HK-2 (cell line): ENCODE measurements at regions not wholly inside any gene's neighbourhood (a gene's known extent, or its start where the extent isn't known, plus 50 kb on each side); places are given as distances from the start of the nearest gene placed in this dataset.
"Not testable (repeated sequence)": the region's sequence is repeated elsewhere in the genome, so short reads cannot be mapped to it uniquely, and the experiment has no call there.

Experiments used
- DNase-seq: peaks from one replicate; pipeline ENCODE4 v3.0.0-alpha.2; 2018; ENCODE audit not compliant: unreplicated experiment

DNA sequence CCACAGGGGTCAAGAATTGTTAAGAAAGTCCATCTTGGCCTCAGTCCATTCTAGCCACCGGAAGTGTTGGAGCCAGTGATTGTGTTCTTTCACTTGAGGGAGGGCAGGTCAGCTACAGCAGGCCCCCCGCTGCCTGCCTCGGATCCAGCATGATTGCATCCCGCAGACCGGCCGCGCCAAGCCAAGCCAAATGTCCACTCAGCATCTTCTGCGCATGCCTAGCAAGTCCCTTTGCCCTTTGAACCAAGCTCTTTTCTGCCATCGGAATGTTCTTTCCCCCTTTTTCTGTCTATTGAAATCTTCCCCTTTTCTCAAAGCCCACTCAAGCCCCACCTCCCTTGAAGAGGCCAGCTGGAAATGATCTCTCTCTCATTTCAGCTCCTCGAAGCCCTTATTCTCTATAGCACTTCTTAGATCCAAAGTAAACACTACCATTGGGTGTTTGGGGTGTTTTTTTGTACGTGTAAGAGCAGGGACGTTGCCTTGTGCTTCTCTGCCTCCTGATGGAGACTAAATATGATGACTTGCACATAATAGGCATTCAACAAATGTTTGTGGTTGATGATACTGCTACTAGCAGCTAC is 147.8 kb upstream of the BCOR start:
- no peak for DNase-seq

DNA sequence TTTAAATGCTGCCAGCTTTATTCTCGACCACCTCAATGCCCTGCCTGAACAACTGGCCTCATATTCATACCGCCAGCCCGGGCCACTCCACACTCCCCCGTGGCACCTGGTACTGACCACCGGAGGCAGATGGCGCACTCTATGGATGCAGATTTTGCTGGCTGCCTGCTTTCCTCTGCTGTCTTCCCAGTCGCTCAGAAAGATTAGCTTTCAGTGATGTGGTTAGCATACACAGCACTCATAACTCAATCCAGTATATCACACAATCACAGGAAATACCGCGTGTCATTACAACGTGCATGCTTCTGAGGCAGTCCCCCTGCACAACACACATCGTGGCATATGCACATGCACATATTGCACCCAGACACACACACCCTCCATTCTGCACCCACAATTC is 147.2 kb upstream of the BCOR start:
- DNase-seq, result no peak

DNA sequence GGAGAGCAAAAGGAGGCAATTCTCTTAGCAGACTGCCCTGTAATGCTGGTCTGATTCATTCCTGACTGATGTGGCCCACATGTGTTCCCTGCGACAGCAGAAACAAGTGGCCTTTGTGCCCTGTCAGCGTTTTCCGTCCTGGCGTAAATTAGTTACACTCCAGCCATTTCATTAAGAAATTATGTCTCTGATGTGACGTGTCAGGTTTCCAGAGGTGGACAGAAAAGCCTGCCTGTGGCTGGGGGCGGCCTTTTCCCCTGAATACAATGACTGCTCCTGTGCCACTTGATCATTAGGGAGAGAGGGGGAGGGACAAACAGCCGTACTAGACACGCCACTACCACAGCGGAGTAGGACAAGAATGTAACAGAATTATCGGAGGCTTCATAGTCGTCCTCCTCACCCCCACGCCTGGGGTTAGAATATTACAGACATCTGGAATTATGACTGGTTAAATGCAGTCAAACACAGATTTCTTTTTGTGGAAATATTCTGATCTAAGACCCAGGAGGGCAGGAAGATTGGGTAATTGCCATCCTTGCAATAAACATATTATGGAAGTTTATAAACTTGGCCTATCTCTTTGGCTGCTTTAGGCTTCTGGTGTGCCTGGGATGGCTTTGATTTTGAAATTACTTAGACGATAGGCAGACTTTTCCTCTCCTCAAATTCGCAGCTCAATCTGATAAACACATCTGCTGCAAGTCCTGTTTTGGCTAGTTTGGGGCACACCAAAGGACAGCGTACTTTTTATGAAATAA is 146.2 kb upstream of the BCOR start:
- DNase-seq, result no peak

DNA sequence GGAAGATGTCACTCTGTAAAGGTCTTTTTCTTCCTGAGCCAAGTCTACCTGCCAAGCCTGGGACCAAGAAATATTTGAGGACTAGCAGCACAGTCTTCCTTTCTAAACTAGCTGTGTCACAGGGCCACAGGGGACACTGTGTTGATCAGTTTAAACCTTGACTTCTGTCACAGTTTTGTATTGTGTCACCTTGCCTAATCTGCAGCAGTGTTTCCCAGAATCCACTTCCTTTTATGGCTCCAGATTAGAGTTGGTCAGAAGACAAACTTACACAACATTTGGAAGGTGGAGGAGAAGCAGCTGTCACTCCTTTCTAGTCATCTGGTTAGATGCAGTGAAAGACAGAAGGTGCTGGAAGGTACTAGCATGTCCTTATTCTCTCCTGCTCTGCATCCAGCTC is 143.1 kb upstream of the BCOR start:
- DNase-seq, result no peak

DNA sequence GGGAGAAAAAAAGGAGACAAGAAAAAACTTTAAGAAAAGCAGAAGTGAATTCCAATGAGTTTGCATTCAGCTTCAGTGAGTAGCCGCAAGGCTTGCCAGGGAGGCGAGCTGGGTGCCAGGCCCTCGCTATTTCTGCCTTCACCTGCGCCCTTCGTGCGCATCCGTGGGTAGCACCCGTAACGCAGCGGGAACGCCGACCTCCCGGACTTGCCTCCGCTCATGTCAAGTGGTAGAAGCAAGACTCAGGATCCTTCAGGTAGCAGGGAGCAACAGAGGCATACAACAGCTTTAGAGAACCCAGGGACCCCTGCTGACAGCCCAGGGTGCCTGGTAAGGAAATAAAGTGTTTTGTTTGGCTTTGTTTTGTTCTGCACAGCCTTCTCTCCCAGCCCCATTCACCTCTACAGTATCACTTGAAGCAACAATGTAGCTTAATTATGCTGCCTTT is 140.0 kb upstream of the BCOR start:
- DNase-seq, result no peak

DNA sequence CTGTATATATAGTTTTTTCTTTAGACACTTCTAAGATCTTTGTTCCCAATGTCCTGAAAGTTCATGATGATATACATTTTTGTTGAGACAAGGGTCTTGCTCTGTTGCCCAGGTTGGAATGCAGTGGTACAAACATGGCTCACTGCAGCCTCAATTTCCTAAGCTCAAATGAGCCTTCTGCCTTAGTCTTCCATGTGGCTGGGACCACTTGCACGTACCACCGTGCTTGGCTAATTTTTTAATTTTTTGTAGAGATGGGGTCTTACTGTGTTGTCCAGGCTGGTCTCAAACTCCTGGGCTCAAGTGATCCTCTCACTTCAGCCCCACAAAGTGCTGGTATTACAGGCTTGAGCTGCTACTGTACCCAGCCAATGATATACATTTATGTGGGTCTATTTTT is 132.9 kb upstream of the BCOR start:
- DNase-seq, result no peak

DNA sequence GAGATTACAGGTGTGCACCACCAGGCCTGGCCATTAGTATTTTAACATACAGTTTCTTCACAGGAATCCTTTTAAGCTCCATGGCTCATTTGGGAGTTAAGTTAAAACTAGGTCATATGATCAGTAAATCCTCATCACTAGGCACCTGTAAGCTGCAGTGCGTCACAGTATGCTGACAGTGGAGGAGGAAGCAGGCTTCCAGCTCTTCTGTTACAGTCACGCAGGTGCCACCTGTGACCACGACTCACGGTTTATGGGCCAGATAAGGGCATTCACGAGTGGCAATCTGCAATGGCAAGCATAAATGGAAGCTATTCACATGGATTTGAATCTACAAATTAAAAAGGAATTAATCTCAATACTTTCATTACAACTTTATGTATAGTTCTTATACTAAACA is 129.4 kb upstream of the BCOR start:
- no peak for DNase-seq

DNA sequence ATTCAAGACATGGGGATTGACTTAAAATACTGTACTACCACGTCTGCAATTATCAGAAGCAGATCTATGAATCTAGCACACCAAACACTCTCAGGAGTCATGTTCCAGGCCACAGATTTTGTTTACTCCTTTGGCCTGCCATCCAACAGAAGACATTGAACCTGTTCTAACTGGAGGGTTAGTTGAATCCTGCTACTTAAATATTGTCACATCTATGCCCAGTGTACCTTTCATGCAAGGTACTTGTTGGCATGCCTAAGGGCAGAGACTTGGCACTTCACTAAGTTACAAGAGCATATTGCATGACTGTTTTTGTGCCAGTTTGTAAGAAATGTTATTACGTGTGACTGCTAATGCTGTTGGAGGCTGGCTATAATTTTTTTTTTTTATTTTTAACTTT is 126.9 kb upstream of the BCOR start:
- DNase-seq, result no peak

DNA sequence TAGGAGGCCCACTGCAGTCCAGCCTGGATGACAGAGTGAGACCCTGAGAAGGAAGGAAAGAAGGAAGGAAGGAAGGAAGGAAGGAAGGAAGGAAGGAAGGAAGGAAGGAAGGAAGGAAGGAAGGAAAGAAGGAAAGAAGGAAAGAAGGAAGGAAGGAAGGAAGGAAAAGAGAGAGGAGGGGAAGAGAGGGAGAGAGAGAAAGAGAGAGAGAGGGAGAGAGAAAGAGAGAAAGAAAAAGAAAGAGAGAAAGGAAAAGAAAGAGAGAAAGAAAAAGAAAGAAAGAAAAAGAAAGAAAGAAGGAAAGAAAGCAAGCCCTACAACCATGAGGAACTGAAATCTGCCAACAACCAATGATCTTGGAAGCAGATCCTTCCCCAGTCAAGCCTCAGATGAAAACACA is 124.9 kb upstream of the BCOR start:
- not testable (repeated sequence) for DNase-seq

DNA sequence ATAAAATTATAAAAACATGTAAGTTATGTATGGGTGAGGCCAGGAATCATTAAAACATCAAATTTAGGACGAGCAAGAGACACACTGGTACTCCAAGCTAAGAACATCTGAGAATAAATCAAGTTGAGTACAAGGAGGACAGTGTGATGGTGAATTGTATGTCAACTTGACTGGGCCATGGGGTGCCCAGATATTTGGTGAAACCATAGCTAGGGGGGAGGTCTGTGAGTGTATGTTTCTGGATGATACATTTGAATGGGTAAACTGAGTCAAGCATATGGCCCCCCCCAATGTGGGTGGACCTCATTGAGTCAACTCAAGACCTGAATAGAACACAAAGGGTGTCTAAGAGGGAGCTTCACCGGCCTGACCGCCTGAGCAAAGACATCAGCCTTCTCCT is 115.3 kb upstream of the BCOR start:
- DNase-seq, result no peak

DNA sequence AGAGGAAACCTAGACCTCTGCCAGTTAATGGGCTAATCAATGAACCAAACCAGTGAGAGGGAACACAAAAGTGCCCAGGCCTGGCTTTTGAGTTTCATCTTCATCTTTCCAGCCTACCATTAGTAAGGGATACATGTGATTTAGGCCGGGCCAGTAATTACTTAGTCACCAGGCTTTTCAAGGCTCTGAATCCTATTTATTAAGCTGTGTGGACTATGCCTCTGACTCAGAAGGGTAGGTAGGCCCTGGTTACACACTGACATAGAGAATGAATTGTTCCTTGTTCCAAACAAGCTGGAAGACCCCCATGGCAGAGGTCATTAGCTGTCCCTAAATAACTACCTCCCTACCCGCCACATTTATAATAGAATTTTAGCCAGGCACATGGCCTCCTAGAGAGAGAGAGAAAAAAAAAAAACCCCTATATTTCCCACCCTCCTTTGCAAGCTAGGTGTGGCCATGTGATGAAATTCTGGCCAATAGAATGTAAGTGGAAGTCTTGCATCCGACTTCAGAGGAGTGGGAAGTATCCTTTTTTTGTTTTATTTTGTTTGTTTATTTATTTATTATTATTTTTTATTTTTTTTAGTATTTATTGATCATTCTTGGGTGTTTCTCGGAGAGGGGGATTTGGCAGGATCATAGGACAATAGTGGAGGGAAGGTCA is 112.3 kb upstream of the BCOR start:
- DNase-seq, result no peak

DNA sequence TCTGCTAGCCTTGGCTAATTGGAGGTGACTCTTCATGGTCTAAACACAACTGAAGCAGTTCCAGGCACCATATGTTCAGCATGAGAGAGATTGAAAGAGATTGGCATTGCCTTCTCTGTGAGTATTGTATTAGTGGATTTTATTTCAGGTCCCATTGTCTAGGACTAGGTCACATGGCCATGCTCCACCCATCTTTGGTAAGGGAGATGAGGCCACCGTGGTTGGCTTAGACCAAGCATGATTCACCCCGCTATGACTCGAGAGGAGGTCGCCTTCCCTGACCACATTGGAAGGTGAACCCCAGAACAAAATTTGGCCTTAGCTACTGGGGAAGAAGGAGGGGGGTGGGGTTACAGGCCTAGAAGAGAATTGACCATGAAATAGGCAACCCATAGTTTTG is 109.9 kb upstream of the BCOR start:
- DNase-seq, result peak; percentile 5

DNA sequence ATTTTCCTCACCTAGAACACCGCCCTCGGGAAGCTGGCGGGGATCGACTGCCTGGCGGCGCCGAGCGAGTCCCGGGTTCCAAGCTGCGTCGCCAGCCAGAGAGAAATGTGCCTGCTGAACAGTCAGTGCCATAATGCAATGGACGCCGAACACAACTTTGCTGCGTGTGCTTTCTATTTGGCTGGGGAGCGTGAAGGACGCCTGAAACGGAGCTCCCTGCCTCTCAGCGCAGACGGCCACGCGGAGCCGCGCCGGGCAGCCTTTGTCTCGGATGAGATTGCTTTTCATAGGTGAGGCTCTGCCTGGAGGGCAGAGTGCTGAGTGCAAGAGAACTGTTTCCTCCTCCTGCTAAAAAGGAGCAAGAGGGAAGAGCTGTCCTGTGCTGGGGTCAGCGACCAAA is 107.7 kb upstream of the BCOR start:
- DNase-seq, result no peak

DNA sequence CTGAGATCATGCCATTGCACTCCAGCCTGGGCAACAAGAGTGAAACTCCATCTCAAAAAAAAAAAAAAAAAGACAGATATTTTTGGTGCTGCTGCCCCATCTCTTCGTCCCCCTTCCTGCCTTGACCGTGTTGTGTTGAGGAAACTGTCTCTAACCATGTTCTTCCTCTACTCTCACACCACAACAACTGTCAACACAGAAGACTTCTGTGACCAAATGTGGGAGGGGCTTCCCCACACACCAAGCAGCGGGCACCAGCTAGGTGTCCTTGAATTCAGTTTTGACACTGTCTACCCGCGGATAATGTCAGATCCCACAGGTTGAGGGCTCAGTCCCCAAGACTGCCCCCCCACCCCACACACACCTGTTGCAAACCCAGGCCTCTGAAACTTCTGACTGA is 104.7 kb upstream of the BCOR start:
- DNase-seq, result no peak

DNA sequence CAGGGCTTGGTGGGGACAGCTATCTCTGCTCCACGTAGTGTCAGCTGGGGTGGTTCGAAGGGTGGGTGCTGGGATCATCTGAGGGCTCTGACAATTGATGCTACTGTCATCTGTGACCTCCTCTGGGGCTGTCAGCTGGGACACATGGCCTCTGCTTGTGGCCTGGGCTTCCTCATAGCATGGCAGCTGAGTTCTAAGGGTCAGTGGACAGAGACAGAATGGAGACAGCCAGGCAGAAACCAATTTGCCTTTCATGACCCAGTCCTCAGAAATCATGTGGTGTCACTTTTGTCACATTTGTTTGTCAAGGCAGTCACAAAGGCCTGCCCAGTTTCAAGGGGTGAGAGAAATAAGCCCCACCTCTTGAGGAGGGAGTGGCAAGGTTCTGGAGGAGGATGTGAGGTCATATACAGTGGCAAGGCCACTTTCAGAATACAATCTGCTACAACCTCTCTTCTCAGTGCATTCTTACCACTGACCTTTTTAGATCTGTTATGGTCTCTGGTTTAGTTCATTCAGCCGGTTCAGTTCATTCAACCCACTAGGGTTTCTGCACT is 103.6 kb upstream of the BCOR start:
- DNase-seq, result no peak

DNA sequence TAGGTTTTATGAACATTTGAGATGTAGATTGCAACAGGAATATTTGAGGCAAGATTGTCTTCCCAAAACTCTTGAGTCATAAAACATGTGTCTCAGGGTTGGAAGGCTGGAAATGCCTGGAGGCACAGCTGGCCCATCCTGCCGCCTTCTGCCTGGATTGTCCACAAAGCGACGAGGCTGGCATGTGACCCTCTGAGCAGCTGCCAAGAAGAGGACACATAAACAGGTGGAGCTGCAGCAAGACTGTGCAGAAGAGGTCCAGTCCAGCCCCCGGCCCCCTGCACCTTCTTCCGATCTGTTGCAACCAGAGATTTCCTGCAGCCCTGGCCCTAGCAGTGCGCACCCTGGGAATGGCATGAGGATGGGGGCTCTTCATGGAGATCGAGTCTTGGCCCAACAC is 101.9 kb upstream of the BCOR start:
- DNase-seq, result no peak

DNA sequence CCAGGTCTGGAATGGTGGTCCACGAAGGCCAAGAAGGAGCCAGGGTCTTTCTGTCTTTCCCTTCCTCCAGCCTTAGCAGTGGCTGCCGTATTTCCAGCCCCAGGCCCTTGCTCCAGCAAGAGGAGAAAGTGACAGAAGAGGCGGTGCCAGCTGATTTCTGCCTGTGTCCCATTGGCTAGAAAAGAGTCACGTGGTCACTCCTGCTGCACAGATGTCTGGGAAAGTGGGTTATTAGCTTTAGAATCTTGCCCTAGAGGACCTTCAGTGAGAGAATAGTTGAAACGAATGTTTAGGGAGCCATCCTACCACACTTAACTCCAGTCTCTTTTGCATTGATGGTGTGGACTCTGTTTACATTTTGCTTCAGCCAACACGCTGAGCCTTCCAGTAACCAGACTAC is 99.3 kb upstream of the BCOR start:
- no peak for DNase-seq

DNA sequence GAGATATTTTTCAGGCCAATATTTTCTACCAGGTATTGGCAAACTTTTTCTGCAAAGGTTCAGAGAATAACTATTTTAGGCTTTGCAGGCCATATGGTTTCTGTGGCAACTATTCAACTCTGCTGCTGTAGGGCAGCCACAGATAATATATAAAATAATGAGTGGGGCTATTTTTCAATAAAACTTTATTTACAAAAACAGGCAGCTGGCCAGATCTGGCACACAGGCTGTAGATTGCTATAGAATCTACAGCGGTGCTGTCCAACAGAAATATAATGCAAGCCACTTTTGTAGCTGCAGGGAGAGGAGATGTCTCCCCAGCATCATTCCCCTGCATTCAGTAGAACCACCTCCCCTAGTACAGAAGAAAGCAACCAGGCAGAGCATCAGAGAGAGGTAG is 97.6 kb upstream of the BCOR start:
- DNase-seq, result no peak

DNA sequence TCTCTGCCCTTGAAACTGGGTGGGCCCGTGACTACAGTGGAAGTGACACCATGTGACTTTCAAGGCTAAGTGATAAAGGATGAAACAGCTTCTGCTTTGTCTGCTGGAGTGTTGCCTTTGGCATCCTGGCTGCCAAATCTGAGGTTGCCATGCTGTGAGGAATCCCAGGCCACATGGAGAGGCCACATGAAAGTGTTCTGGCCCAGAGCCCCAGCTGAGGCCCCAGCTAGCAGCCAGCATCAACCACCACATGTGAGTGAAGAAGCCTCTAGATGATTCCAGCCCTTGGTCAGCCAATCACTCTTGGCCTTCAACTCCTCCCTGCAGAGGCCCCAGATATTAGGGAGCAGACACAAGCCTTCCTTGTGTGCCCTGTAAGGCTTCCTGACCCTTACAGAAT is 94.4 kb upstream of the BCOR start:
- DNase-seq, result no peak

DNA sequence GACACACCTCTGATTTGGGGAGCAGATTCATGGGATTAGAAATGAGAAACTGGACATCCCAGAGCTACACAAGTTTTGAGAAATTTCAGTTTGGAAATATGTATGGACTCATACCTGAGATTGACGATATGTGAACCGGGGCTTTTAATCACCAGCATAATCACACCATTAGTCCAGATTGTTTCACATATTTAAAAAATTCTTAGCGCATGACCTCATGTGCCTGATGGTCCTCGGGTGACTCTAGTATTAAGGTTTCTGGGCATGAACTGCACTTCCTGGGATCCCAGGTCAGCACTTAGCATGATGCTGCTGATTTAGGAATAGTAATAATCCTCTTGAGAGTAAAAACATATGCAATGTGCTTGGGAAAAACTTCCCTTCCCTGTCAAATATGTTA is 91.9 kb upstream of the BCOR start:
- no peak for DNase-seq

DNA sequence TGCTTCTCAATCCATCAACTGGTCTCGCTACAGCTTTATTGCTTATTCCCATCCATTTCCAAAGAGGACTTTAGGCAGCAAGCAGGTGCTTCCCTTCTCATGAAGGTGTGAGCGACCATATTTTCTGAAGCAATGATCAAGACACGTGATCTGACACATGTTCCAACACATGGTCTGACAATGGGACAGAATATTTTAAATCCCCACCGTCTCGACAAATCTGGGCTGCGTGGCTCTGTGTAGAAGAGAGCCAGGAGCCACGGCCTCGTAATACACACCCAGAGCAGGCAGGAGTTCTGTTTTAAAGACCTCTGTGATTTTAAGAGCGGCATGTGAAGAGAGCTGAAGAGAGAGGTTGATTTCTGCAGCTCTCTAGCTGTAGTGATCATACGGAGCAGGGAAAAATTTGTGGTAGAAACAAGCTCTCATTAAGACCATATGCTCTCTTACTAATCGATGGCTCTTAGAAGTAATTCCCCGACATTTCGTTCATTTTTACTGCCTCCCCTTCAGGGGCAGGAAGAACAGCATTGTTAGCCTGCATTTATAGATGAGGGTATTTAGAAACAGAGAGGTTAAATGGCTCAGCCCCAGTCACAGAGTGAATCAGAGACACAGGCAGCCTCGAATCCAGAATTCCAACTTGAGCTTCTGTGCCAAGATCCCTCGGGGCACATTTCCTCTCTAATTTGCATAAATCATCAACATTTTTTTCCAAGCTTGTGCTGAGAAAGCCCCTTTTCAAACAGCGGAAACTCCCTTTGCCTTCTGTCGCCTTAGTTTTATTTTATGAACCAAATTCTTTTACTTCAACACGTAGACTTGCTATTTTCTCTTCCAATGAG is 91.0 kb upstream of the BCOR start:
- DNase-seq, result no peak

DNA sequence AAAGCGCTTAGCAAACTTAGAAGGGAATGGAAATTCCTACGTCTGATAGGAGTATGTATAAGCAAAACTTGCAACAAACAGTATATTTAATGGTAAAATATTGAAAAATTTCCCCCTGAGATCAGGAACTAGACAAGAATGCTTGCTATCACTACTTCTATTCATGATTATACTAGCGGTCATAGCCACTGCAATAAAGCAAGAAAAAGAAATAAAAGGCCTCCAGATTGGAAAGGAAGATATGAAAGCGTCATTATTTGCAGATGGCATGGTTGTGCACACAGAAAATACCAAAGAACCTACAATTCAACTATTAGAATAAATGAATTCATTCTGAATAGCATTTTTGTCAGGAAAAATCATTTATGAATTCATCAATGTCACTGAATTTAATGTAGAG is 87.2 kb upstream of the BCOR start:
- no peak for DNase-seq
